ENCODE measurements at regions not wholly inside any gene's neighbourhood (a gene's known extent, or its start where the extent isn't known, plus 50 kb on each side); places are given as distances from the start of the nearest gene placed in this dataset.

DNA sequence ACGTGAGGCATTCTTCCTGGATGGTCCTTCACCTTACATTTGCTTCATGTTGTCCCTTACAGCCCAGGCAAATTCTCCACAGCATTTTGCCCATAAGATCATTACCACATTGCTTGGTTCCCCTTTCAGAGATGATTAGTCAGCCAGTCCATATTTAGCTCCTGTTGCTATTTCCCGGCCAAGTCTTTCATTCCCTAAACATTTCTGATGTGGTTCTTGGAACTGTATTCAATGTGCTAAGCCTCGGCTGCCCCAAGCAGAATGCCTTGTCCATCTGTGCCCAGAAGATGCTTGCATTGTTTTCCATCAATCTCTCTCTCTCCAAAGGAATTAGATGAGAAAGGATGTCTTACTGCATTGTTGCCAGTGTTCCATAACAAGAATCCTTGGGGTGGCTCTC is 420.9 kb upstream of the CAMK1G start:
- peaks cover 17% of the 10 kb centered on the region for H3K4me1 ChIP-seq (ENCODE audit: insufficient read depth)
- TF ChIP-seq, protein P1, sequence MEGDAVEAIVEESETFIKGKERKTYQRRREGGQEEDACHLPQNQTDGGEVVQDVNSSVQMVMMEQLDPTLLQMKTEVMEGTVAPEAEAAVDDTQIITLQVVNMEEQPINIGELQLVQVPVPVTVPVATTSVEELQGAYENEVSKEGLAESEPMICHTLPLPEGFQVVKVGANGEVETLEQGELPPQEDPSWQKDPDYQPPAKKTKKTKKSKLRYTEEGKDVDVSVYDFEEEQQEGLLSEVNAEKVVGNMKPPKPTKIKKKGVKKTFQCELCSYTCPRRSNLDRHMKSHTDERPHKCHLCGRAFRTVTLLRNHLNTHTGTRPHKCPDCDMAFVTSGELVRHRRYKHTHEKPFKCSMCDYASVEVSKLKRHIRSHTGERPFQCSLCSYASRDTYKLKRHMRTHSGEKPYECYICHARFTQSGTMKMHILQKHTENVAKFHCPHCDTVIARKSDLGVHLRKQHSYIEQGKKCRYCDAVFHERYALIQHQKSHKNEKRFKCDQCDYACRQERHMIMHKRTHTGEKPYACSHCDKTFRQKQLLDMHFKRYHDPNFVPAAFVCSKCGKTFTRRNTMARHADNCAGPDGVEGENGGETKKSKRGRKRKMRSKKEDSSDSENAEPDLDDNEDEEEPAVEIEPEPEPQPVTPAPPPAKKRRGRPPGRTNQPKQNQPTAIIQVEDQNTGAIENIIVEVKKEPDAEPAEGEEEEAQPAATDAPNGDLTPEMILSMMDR (conservative IDR thresholded peaks at IDR 0.05; ENCODE audit: low read depth in 2 of 2): no peak
- no peak for TF ChIP-seq EZH2 (IDR thresholded peaks at IDR 0.05; ENCODE audit: low read depth, unreplicated experiment)
- no peak for TF ChIP-seq ZNF331 (CRISPR knock-in tag; IDR thresholded peaks at IDR 0.05; ENCODE audit: low read depth)
- no peak for TF ChIP-seq NANOG (IDR thresholded peaks at IDR 0.05; ENCODE audit: borderline replicate concordance)
- TF ChIP-seq JUNB (IDR thresholded peaks at IDR 0.05; ENCODE audit: unreplicated experiment): no peak
- TF ChIP-seq STAT1 (IDR thresholded peaks at IDR 0.05; ENCODE audit: unreplicated experiment): no peak
- TF ChIP-seq, protein P2, sequence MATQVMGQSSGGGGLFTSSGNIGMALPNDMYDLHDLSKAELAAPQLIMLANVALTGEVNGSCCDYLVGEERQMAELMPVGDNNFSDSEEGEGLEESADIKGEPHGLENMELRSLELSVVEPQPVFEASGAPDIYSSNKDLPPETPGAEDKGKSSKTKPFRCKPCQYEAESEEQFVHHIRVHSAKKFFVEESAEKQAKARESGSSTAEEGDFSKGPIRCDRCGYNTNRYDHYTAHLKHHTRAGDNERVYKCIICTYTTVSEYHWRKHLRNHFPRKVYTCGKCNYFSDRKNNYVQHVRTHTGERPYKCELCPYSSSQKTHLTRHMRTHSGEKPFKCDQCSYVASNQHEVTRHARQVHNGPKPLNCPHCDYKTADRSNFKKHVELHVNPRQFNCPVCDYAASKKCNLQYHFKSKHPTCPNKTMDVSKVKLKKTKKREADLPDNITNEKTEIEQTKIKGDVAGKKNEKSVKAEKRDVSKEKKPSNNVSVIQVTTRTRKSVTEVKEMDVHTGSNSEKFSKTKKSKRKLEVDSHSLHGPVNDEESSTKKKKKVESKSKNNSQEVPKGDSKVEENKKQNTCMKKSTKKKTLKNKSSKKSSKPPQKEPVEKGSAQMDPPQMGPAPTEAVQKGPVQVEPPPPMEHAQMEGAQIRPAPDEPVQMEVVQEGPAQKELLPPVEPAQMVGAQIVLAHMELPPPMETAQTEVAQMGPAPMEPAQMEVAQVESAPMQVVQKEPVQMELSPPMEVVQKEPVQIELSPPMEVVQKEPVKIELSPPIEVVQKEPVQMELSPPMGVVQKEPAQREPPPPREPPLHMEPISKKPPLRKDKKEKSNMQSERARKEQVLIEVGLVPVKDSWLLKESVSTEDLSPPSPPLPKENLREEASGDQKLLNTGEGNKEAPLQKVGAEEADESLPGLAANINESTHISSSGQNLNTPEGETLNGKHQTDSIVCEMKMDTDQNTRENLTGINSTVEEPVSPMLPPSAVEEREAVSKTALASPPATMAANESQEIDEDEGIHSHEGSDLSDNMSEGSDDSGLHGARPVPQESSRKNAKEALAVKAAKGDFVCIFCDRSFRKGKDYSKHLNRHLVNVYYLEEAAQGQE (IDR thresholded peaks at IDR 0.05; ENCODE audit: unreplicated experiment): no peak
- TF ChIP-seq ZNF114 (CRISPR knock-in tag; IDR thresholded peaks at IDR 0.05): no peak
- TF ChIP-seq CREB1 (CRISPR knock-in tag; IDR thresholded peaks at IDR 0.05; ENCODE audit: low read depth): no peak
- DNase-seq (ENCODE audit: low spot score): no peak
- H3K27me3 ChIP-seq (ENCODE audit: insufficient read depth): no peaks in the 10 kb centered on the region
- no peak overlapping the region for H3K27ac ChIP-seq (ENCODE audit: low read depth)
- no peaks in the 10 kb centered on the region for H4K20me1 ChIP-seq (replicated peaks; ENCODE audit: insufficient read depth)
- H3K4me3 Mint-ChIP-seq: no peak overlapping the region
- no peaks in the 10 kb centered on the region; the same call in 1 of the 2 replicates for H3F3A ChIP-seq (replicated peaks; ENCODE audit: low read depth)
- ATAC-seq: no peak
- H3K27ac Mint-ChIP-seq: no peak overlapping the region
- H3K4me2 ChIP-seq: no peak overlapping the region
- peaks cover 15% of the 10 kb centered on the region; the same call in 1 of the 2 replicates for H3K9me2 ChIP-seq (ENCODE audit: insufficient read depth)
- no peak overlapping the region for H3K4me3 ChIP-seq
- peaks cover 3% of the 10 kb centered on the region; the same call in 1 of the 3 replicates for H3K36me3 Mint-ChIP-seq (ENCODE audit: low read depth)
- no peak overlapping the region for H2AFZ ChIP-seq
- H3K36me3 ChIP-seq (ENCODE audit: insufficient read depth): no peaks in the 10 kb centered on the region
- H3K79me2 ChIP-seq (replicated peaks; ENCODE audit: insufficient read depth): no peaks in the 10 kb centered on the region
- no peaks in the 10 kb centered on the region for H3K27me3 Mint-ChIP-seq (ENCODE audit: insufficient read depth, low read depth, poor library complexity)
- peaks cover 8% of the 10 kb centered on the region; the same call in 2 of the 3 replicates for H3K9me3 Mint-ChIP-seq
- peaks cover 19% of the 10 kb centered on the region for H3K4me1 Mint-ChIP-seq

DNA sequence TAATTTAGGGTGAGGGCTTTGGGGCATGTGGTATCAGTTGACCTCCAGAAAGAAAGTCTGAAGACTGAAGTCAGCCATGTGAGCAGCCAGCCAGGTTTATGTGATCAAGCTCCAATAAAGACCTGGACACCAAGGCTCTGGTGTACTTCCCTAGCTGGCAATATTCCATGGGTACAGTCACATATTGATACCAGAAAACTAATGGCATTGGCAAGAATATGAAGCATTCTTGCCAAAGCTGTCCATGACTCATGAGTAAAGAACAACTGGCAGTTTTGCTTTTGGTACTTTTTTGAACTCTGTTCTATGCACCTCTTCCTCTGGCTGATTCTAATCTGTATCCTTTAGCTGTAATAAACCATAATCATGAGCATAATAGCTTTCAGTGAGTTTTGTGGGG is 415.3 kb upstream of the CAMK1G start:
- H3K27ac Mint-ChIP-seq: no peak overlapping the region
- Histone ChIP-seq H3K9me2 (ENCODE audit: insufficient read depth) (peaks cover 4% of the 10 kb centered on the region; the same call in 1 of the 2 replicates), H3K36me3 (ENCODE audit: insufficient read depth) (no peaks in the 10 kb centered on the region), H3K4me3 (no peak overlapping the region), H3K27me3 (ENCODE audit: insufficient read depth) (no peaks in the 10 kb centered on the region), H3K27ac (ENCODE audit: low read depth) (no peak overlapping the region), H2AFZ (no peak overlapping the region), H3K79me2 (replicated peaks; ENCODE audit: insufficient read depth) (no peaks in the 10 kb centered on the region), H3K4me2 (no peak overlapping the region), H3F3A (replicated peaks; ENCODE audit: low read depth) (no peaks in the 10 kb centered on the region), H4K20me1 (replicated peaks; ENCODE audit: insufficient read depth) (no peaks in the 10 kb centered on the region), H3K4me1 (ENCODE audit: insufficient read depth) (no peaks in the 10 kb centered on the region)
- H3K4me3 Mint-ChIP-seq: no peak overlapping the region
- no peak for ATAC-seq
- H3K36me3 Mint-ChIP-seq (ENCODE audit: low read depth): peaks cover 7% of the 10 kb centered on the region; the same call in 2 of the 3 replicates
- no peaks in the 10 kb centered on the region for H3K27me3 Mint-ChIP-seq (ENCODE audit: insufficient read depth, low read depth, poor library complexity)
- peaks cover 13% of the 10 kb centered on the region for H3K9me3 Mint-ChIP-seq
- no peaks in the 10 kb centered on the region for H3K4me1 Mint-ChIP-seq
- DNase-seq (ENCODE audit: low spot score): no peak
- TF ChIP-seq, protein P3, sequence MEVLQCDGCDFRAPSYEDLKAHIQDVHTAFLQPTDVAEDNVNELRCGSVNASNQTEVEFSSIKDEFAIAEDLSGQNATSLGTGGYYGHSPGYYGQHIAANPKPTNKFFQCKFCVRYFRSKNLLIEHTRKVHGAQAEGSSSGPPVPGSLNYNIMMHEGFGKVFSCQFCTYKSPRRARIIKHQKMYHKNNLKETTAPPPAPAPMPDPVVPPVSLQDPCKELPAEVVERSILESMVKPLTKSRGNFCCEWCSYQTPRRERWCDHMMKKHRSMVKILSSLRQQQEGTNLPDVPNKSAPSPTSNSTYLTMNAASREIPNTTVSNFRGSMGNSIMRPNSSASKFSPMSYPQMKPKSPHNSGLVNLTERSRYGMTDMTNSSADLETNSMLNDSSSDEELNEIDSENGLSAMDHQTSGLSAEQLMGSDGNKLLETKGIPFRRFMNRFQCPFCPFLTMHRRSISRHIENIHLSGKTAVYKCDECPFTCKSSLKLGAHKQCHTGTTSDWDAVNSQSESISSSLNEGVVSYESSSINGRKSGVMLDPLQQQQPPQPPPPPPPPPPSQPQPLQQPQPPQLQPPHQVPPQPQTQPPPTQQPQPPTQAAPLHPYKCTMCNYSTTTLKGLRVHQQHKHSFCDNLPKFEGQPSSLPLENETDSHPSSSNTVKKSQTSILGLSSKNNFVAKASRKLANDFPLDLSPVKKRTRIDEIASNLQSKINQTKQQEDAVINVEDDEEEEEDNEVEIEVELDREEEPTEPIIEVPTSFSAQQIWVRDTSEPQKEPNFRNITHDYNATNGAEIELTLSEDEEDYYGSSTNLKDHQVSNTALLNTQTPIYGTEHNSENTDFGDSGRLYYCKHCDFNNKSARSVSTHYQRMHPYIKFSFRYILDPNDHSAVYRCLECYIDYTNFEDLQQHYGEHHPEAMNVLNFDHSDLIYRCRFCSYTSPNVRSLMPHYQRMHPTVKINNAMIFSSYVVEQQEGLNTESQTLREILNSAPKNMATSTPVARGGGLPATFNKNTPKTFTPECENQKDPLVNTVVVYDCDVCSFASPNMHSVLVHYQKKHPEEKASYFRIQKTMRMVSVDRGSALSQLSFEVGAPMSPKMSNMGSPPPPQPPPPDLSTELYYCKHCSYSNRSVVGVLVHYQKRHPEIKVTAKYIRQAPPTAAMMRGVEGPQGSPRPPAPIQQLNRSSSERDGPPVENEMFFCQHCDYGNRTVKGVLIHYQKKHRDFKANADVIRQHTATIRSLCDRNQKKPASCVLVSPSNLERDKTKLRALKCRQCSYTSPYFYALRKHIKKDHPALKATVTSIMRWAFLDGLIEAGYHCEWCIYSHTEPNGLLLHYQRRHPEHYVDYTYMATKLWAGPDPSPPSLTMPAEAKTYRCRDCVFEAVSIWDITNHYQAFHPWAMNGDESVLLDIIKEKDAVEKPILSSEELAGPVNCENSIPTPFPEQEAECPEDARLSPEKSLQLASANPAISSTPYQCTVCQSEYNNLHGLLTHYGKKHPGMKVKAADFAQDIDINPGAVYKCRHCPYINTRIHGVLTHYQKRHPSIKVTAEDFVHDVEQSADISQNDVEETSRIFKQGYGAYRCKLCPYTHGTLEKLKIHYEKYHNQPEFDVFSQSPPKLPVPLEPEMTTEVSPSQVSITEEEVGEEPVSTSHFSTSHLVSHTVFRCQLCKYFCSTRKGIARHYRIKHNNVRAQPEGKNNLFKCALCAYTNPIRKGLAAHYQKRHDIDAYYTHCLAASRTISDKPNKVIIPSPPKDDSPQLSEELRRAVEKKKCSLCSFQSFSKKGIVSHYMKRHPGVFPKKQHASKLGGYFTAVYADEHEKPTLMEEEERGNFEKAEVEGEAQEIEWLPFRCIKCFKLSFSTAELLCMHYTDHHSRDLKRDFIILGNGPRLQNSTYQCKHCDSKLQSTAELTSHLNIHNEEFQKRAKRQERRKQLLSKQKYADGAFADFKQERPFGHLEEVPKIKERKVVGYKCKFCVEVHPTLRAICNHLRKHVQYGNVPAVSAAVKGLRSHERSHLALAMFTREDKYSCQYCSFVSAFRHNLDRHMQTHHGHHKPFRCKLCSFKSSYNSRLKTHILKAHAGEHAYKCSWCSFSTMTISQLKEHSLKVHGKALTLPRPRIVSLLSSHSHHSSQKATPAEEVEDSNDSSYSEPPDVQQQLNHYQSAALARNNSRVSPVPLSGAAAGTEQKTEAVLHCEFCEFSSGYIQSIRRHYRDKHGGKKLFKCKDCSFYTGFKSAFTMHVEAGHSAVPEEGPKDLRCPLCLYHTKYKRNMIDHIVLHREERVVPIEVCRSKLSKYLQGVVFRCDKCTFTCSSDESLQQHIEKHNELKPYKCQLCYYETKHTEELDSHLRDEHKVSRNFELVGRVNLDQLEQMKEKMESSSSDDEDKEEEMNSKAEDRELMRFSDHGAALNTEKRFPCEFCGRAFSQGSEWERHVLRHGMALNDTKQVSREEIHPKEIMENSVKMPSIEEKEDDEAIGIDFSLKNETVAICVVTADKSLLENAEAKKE (CRISPR knock-in tag; IDR thresholded peaks at IDR 0.05): no peak
- TF ChIP-seq ZNF114 (CRISPR knock-in tag; IDR thresholded peaks at IDR 0.05): no peak

Data from GM23338 (cell line).